ENCODE measurements at regions not wholly inside any gene's neighbourhood (a gene's known extent, or its start where the extent isn't known, plus 50 kb on each side); places are given as distances from the start of the nearest gene placed in this dataset.

DNA sequence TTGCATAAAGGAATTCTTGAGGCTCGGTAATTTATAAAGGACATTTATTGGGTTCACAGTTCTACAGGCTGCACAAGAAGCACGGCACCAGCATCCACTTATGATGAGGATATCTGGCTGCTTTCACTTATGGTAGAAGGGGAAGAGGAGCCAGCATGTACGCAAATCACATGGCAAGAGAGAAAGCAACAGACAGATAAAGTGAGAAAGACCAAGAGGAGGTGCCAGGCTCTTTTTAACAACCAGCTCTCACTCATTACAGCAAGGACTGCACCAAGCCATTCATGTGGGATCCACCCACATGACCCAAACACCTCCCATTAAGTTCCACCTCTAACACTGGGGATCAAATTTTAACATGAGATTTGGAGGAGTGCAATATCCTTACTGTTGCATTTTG is 1198.2 kb downstream of the ADGRL3 start:
- no peak overlapping the region for H3K9ac ChIP-seq (ENCODE audit: low read length)
- no peak overlapping the region for H2BK120ac ChIP-seq (ENCODE audit: insufficient read depth, low read length, poor library complexity)
- H3K27ac ChIP-seq (ENCODE audit: low read depth, low read length): no peak overlapping the region
- H3K4me1 ChIP-seq (ENCODE audit: control insufficient read depth in 1 of 2, insufficient read depth in 2 of 2, low read length in 2 of 2): no peaks in the 10 kb centered on the region
- no peak overlapping the region for H3K4ac ChIP-seq (ENCODE audit: low read depth, low read length)
- H3K4me2 ChIP-seq (ENCODE audit: low read length): no peak overlapping the region
- no peak overlapping the region for H4K91ac ChIP-seq (ENCODE audit: low read depth, low read length)
- DNase-seq: no peak
- no peaks in the 10 kb centered on the region for H3K36me3 ChIP-seq (ENCODE audit: control insufficient read depth in 1 of 2, insufficient read depth in 2 of 2, low read length in 2 of 2)
- no CpG with 5 or more reads among the region's 3 CpGs for WGBS (ENCODE audit: extremely low coverage, insufficient coverage, insufficient read length)
- H3K79me2 ChIP-seq (ENCODE audit: control insufficient read depth, insufficient read depth, low read length, poor library complexity): no peaks in the 10 kb centered on the region
- H3K4me3 ChIP-seq (ENCODE audit: low read depth, low read length): no peak overlapping the region
- H2BK5ac ChIP-seq (ENCODE audit: low read depth, low read length, poor library complexity): no peak overlapping the region
- H3K9me3 ChIP-seq (ENCODE audit: insufficient read depth, low read depth, low read length): no peaks in the 10 kb centered on the region
- H3K18ac ChIP-seq (ENCODE audit: low read length): no peak overlapping the region
- H4K8ac ChIP-seq (ENCODE audit: low read depth, low read length): no peak overlapping the region
- H4K12ac ChIP-seq (ENCODE audit: low read depth, low read length): no peak overlapping the region
- no peaks in the 10 kb centered on the region for H3K27me3 ChIP-seq (ENCODE audit: insufficient read depth, low read length)
- no peak overlapping the region for H2AK5ac ChIP-seq (ENCODE audit: low read length)
- no peak overlapping the region for H2BK12ac ChIP-seq (ENCODE audit: low read length)
- H3K14ac ChIP-seq (ENCODE audit: low read length): no peak overlapping the region
- H3K79me1 ChIP-seq (ENCODE audit: low read length): no peaks in the 10 kb centered on the region
- no peak overlapping the region for H2AFZ ChIP-seq (ENCODE audit: insufficient read depth, low read length, poor library complexity)
- no peak overlapping the region for H3K23ac ChIP-seq (ENCODE audit: low read length)

DNA sequence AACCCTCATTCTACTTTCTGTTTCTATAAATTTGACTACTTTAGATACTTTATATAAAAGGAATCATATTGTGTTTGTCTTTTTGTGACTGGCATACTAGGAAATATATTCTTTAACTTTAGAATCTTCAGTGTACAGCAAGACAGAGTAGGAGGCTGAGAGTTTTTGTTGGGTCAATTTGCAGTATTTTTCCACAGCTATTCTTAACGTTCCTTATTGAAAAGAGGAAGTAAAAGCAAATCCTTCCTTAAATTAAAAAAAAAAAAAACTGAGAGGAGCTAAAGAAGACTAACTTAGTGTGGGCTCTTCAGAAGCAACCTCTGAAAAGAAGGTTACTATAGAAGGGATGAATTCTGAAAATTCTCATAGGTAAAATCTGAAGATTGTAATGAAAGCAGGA is 1194.6 kb downstream of the ADGRL3 start:
- H4K8ac ChIP-seq (ENCODE audit: low read depth, low read length): no peak overlapping the region
- H2BK12ac ChIP-seq (ENCODE audit: low read length): no peak overlapping the region
- no peaks in the 10 kb centered on the region for H3K9me3 ChIP-seq (ENCODE audit: insufficient read depth, low read depth, low read length)
- no peak overlapping the region for H2AFZ ChIP-seq (ENCODE audit: insufficient read depth, low read length, poor library complexity)
- H3K36me3 ChIP-seq (ENCODE audit: control insufficient read depth in 1 of 2, insufficient read depth in 2 of 2, low read length in 2 of 2): no peaks in the 10 kb centered on the region
- H3K4me1 ChIP-seq (ENCODE audit: control insufficient read depth in 1 of 2, insufficient read depth in 2 of 2, low read length in 2 of 2): no peaks in the 10 kb centered on the region
- H3K4me2 ChIP-seq (ENCODE audit: low read length): no peak overlapping the region
- no peak overlapping the region for H3K23ac ChIP-seq (ENCODE audit: low read length)
- H4K91ac ChIP-seq (ENCODE audit: low read depth, low read length): no peak overlapping the region
- H3K18ac ChIP-seq (ENCODE audit: low read length): no peak overlapping the region
- no peak overlapping the region for H3K14ac ChIP-seq (ENCODE audit: low read length)
- no CpG with 5 or more reads among the region's 1 CpG for WGBS (ENCODE audit: extremely low coverage, insufficient coverage, insufficient read length)
- no peak overlapping the region for H3K27ac ChIP-seq (ENCODE audit: low read depth, low read length)
- H3K4ac ChIP-seq (ENCODE audit: low read depth, low read length): no peak overlapping the region
- DNase-seq: no peak
- no peaks in the 10 kb centered on the region for H3K79me2 ChIP-seq (ENCODE audit: control insufficient read depth, insufficient read depth, low read length, poor library complexity)
- no peak overlapping the region for H3K4me3 ChIP-seq (ENCODE audit: low read depth, low read length)
- no peak overlapping the region for H4K12ac ChIP-seq (ENCODE audit: low read depth, low read length)
- no peaks in the 10 kb centered on the region for H3K79me1 ChIP-seq (ENCODE audit: low read length)
- H2AK5ac ChIP-seq (ENCODE audit: low read length): no peak overlapping the region
- H3K27me3 ChIP-seq (ENCODE audit: insufficient read depth, low read length): no peaks in the 10 kb centered on the region
- no peak overlapping the region for H3K9ac ChIP-seq (ENCODE audit: low read length)
- H2BK5ac ChIP-seq (ENCODE audit: low read depth, low read length, poor library complexity): no peak overlapping the region
- H2BK120ac ChIP-seq (ENCODE audit: insufficient read depth, low read length, poor library complexity): no peak overlapping the region

DNA sequence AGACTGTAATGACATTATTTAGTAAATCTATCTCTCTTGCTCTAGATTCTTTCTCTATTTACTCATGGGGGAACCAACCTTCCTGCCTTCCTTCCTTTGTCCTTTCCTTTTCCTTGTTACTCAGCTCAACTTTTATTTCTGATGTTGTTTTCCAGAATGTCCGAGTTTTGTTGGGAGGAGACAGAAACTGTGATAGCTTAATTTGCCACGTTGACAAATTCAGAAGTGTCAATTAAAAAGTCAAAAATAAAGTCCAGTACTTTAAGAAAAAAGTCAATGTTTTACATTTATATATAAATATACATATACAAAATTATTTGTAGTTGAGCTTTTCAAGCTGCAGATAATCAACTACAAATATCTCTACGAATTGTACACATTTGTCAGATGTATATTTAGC is 1187.7 kb downstream of the ADGRL3 start:
- Histone ChIP-seq H3K4ac (ENCODE audit: low read depth, low read length) (no peak overlapping the region), H2BK12ac (ENCODE audit: low read length) (no peak overlapping the region), H3K4me1 (ENCODE audit: control insufficient read depth in 1 of 2, insufficient read depth in 2 of 2, low read length in 2 of 2) (no peaks in the 10 kb centered on the region), H4K12ac (ENCODE audit: low read depth, low read length) (no peak overlapping the region), H4K91ac (ENCODE audit: low read depth, low read length) (no peak overlapping the region), H3K4me2 (ENCODE audit: low read length) (no peak overlapping the region), H3K23ac (ENCODE audit: low read length) (no peak overlapping the region), H2AK5ac (ENCODE audit: low read length) (no peak overlapping the region), H3K9me3 (ENCODE audit: insufficient read depth, low read depth, low read length) (no peaks in the 10 kb centered on the region), H3K79me2 (ENCODE audit: control insufficient read depth, insufficient read depth, low read length, poor library complexity) (no peaks in the 10 kb centered on the region), H2AFZ (ENCODE audit: insufficient read depth, low read length, poor library complexity) (no peak overlapping the region), H2BK5ac (ENCODE audit: low read depth, low read length, poor library complexity) (no peak overlapping the region), H3K79me1 (ENCODE audit: low read length) (no peaks in the 10 kb centered on the region), H3K14ac (ENCODE audit: low read length) (no peak overlapping the region), H3K36me3 (ENCODE audit: control insufficient read depth in 1 of 2, insufficient read depth in 2 of 2, low read length in 2 of 2) (no peaks in the 10 kb centered on the region), H3K4me3 (ENCODE audit: low read depth, low read length) (no peak overlapping the region), H3K18ac (ENCODE audit: low read length) (no peak overlapping the region), H3K9ac (ENCODE audit: low read length) (no peak overlapping the region), H4K8ac (ENCODE audit: low read depth, low read length) (no peak overlapping the region), H3K27me3 (ENCODE audit: insufficient read depth, low read length) (no peaks in the 10 kb centered on the region), H2BK120ac (ENCODE audit: insufficient read depth, low read length, poor library complexity) (no peak overlapping the region), H3K27ac (ENCODE audit: low read depth, low read length) (no peak overlapping the region)
- no CpG with 5 or more reads among the region's 3 CpGs for WGBS (ENCODE audit: extremely low coverage, insufficient coverage, insufficient read length)
- DNase-seq: no peak

- Histone ChIP-seq H3K18ac (ENCODE audit: low read length) (no peak overlapping the region), H3K27ac (ENCODE audit: low read depth, low read length) (no peak overlapping the region), H2BK120ac (ENCODE audit: insufficient read depth, low read length, poor library complexity) (no peak overlapping the region), H3K36me3 (ENCODE audit: control insufficient read depth in 1 of 2, insufficient read depth in 2 of 2, low read length in 2 of 2) (no peaks in the 10 kb centered on the region), H3K4me1 (ENCODE audit: control insufficient read depth in 1 of 2, insufficient read depth in 2 of 2, low read length in 2 of 2) (no peaks in the 10 kb centered on the region), H2AK5ac (ENCODE audit: low read length) (no peak overlapping the region), H4K91ac (ENCODE audit: low read depth, low read length) (no peak overlapping the region), H3K79me2 (ENCODE audit: control insufficient read depth, insufficient read depth, low read length, poor library complexity) (no peaks in the 10 kb centered on the region), H3K4me3 (ENCODE audit: low read depth, low read length) (no peak overlapping the region), H2AFZ (ENCODE audit: insufficient read depth, low read length, poor library complexity) (no peak overlapping the region), H3K4me2 (ENCODE audit: low read length) (no peak overlapping the region), H2BK12ac (ENCODE audit: low read length) (no peak overlapping the region), H3K4ac (ENCODE audit: low read depth, low read length) (no peak overlapping the region), H3K79me1 (ENCODE audit: low read length) (no peaks in the 10 kb centered on the region), H4K12ac (ENCODE audit: low read depth, low read length) (no peak overlapping the region), H3K27me3 (ENCODE audit: insufficient read depth, low read length) (no peaks in the 10 kb centered on the region), H4K8ac (ENCODE audit: low read depth, low read length) (no peak overlapping the region), H3K23ac (ENCODE audit: low read length) (no peak overlapping the region), H3K9ac (ENCODE audit: low read length) (no peak overlapping the region), H3K14ac (ENCODE audit: low read length) (no peak overlapping the region), H2BK5ac (ENCODE audit: low read depth, low read length, poor library complexity) (no peak overlapping the region), H3K9me3 (ENCODE audit: insufficient read depth, low read depth, low read length) (no peaks in the 10 kb centered on the region)
- DNase-seq: no peak
Observed at GRCh38 chr4:62377700-62378099, 1177.6 kb downstream of the ADGRL3 start.

- no peak overlapping the region for H4K12ac ChIP-seq (ENCODE audit: low read depth, low read length)
- H2AFZ ChIP-seq (ENCODE audit: insufficient read depth, low read length, poor library complexity): no peak overlapping the region
- no peak overlapping the region for H2BK120ac ChIP-seq (ENCODE audit: insufficient read depth, low read length, poor library complexity)
- H3K36me3 ChIP-seq (ENCODE audit: control insufficient read depth in 1 of 2, insufficient read depth in 2 of 2, low read length in 2 of 2): no peaks in the 10 kb centered on the region
- H3K27ac ChIP-seq (ENCODE audit: low read depth, low read length): no peak overlapping the region
- no peak overlapping the region for H3K14ac ChIP-seq (ENCODE audit: low read length)
- H3K4me2 ChIP-seq (ENCODE audit: low read length): no peak overlapping the region
- H3K4ac ChIP-seq (ENCODE audit: low read depth, low read length): no peak overlapping the region
- no peaks in the 10 kb centered on the region for H3K79me1 ChIP-seq (ENCODE audit: low read length)
- no peak overlapping the region for H2BK12ac ChIP-seq (ENCODE audit: low read length)
- no peak overlapping the region for H2BK5ac ChIP-seq (ENCODE audit: low read depth, low read length, poor library complexity)
- H3K27me3 ChIP-seq (ENCODE audit: insufficient read depth, low read length): no peaks in the 10 kb centered on the region
- DNase-seq: no peak
- no peak overlapping the region for H3K4me3 ChIP-seq (ENCODE audit: low read depth, low read length)
- no peak overlapping the region for H3K18ac ChIP-seq (ENCODE audit: low read length)
- no peak overlapping the region for H3K23ac ChIP-seq (ENCODE audit: low read length)
- H3K4me1 ChIP-seq (ENCODE audit: control insufficient read depth in 1 of 2, insufficient read depth in 2 of 2, low read length in 2 of 2): no peaks in the 10 kb centered on the region
- H3K9me3 ChIP-seq (ENCODE audit: insufficient read depth, low read depth, low read length): no peaks in the 10 kb centered on the region
- H4K91ac ChIP-seq (ENCODE audit: low read depth, low read length): no peak overlapping the region
- no peak overlapping the region for H2AK5ac ChIP-seq (ENCODE audit: low read length)
- H3K9ac ChIP-seq (ENCODE audit: low read length): no peak overlapping the region
- no peak overlapping the region for H4K8ac ChIP-seq (ENCODE audit: low read depth, low read length)
- H3K79me2 ChIP-seq (ENCODE audit: control insufficient read depth, insufficient read depth, low read length, poor library complexity): no peaks in the 10 kb centered on the region
Observed at GRCh38 chr4:62377245-62377644, 1177.1 kb downstream of the ADGRL3 start.

Data from trophoblast cell (in vitro differentiated cells and primary cell).